ENCODE measurements at regions not wholly inside any gene's neighbourhood (a gene's known extent, or its start where the extent isn't known, plus 50 kb on each side); places are given as distances from the start of the nearest gene placed in this dataset.
"Not testable (repeated sequence)": the region's sequence is repeated elsewhere in the genome, so short reads cannot be mapped to it uniquely, and the experiment has no call there.

GRCh38 chr7:81333004-81333403, 414.2 kb upstream of the SEMA3C start:
- peak; percentile 67 for DNase-seq

DNA sequence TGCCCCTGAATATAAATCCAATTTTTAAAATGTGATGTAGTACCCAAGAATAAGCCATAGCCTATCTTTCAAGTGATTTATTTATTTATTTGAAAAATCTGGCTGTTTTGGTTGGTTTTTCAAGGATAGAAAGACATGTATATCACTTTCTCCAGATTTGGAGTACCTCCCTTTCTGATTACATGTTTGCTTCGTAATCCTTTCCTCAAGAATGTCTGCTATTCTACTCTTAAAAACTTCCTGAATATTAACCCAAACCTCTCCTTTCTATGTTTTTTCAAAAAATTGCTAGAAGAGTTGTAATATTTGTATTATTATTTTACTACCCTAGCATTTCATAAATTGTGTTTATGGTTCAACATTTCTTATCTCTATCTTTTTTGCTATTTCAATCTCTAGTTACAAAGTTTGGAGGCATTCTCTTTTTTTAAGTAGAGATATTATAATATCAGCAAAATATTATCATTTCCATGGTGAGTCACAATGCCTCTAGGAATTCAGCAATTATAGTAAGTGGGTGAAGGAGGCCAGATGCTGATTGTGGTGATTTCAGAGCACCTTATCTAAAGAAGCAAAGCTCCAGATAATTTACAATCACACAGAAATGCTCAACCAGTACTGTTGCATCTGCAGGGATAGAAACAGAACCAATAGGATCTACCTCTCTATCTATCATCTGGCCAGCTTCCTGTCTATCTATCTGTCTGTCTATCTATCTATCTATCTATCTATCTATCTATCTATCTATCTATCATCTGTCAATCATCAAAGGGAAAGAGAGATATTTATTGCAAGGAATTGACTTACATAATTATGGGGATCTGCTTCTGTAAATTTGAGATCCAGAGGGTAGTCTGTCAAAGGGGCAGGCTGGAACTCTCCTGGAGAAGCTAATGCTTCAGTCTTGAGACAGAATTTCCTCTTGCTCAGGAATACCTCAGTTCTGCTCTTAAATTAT, 412.5 kb upstream of the SEMA3C start:
- DNase-seq = peak; percentile 47

- DNase-seq = no peak
Measured at GRCh38 chr7:81330108-81330507, 411.3 kb upstream of the SEMA3C start.

DNA sequence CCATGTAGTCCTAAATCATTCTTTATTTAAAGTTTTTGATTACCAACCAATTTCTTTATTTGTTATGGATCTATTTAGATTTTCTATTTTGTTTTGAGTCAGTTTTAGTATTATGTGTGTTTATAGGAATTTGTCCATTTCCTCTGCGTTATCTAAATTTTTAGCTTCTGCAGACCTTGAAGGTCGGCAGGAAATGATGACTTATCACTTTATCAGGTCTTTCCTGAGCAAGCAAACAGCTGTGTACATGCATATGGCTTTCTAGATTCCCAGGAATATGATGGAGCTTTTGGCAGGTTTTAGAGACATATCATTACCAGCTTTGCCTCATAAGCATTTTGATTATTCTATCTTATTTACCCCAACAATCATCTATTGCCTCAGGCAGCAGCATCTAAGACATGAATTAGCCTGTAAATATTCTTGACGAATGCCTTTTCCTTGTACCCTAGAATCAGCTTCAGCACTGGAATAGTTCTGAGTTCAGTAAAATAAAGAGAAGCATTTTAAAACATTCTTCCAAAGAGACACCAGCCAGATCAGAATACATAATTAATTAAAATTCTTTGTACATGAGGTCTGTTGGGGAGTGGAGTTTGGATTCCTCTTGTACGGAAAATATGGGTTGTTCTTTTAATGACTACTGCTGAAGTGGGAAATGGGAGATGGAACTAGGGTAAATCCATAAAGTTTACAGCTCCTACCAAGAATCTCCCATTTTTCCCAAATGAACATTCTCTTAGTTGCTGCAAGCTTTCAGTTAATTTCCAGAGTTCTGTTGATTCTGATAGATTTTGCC, 408.8 kb upstream of the SEMA3C start:
- DNase-seq = peak; percentile 15

DNA sequence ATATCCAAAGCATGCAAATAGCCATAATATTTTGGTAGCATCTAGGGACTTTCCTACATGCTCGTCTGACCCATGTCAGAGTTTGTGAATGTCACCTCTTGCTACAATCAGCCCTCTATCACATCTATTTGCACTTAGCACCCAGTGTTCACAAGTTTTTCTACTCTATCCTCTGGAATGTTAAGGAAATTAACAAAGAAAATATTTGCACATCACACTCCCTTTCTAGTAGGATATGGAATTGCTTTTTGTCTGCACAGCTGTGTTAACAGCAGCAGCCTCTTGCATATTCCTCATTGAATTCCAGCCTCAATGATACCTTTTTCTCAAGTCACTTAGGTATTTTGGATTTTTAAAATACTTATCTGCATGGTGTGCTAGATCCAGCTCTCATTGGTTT, 403.1 kb upstream of the SEMA3C start:
- no peak for DNase-seq

GRCh38 chr7:81317741-81318140, 398.9 kb upstream of the SEMA3C start:
- no peak for DNase-seq

GRCh38 chr7:81308643-81309322, 389.9 kb upstream of the SEMA3C start:
- DNase-seq = peak; percentile 8

GRCh38 chr7:81301815-81302214, 383.0 kb upstream of the SEMA3C start:
- no peak for DNase-seq

GRCh38 chr7:81300753-81301152, 381.9 kb upstream of the SEMA3C start:
- no peak for DNase-seq

- DNase-seq = no peak
Measured at GRCh38 chr7:81299711-81300110, 380.9 kb upstream of the SEMA3C start.

- DNase-seq = peak; percentile 96
Measured at GRCh38 chr7:81298951-81299666, 380.3 kb upstream of the SEMA3C start.

DNA sequence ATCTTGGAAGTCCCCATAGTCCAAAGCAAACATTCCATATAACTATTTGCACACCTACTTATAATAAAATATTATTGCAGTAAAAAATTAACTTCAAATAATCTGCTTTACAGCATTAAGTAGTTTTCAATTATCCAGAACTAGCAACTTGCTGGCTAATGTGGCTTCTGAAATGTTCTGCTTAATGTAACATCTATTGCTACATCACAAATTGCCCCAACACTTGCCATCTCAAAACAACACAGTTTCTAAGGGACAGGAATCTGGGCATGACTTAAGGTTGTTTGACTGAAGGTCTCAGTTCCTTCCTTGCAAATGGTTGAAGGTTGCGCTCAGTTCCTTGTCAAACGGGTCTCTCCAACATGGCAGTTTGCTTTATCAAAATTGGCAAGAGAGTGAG, 378.5 kb upstream of the SEMA3C start:
- DNase-seq = no peak

DNA sequence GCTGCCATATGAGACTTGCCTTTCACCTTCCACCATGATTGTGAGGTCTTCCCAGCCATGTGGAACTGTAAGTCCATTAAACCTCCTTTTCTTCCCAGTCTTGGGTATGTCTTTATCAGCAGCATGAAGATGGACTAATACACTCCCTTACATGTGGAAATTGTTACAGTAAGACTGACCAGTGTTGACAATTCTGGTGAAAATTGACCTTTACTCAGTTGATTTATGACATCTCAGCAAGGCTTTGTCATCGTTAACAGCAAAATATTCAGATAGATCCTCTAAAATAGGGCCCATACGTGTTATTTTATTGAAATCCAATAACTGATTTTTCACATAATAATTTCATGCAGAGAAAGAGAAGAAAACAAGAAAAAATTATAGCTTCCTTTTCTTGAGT, 377.9 kb upstream of the SEMA3C start:
- DNase-seq = no peak

DNA sequence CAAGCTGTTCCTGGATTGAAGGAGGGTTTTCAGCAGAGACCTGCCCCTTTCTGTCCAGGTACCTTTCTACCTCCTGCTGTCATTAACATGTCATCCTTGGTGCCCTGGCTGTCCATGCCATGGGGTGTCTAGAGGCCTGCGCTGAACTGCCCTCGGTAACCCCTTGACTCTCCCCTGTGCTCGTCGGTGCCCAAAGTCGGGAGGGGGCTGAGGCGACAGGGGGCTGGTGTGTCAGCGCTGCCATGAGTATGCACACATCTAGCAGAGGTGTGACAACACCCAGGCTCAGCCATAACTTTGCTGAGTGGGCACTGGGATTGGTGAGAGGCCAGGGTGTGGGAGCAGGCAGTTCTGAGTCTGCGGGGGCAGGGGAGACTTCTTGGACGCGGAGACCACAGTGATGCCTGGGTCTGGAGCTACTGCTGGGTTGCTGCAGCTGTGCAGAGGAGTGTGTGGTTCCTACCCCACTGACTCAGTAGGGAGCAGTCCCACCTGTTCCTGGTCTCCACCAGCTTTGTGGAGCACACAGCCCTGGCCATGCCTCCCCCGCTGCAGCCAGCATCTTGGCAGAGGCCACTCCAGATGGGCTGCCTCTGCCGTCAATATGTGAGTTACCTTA, 376.2 kb upstream of the SEMA3C start:
- no peak for DNase-seq

DNA sequence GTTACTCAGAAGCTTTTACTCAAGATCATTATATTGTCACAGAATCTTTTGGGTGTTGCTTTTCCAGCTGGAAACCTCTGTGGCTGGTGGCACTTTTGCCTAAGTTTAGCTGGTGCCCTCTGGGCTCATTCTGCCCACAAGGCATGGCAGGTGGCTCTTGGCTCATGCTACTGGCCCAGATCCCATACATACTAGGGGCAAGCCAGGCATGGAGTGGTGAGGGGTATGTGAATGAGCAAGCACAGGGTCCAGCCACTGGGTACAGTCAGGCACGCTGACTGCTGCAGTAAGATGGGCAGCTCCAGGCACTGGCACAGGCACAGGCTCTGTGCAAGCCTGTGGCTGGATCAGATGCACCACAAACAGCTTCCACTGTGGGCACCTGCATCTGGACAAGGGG, 375.0 kb upstream of the SEMA3C start:
- DNase-seq = no peak

- not testable (repeated sequence) for DNase-seq
Measured at GRCh38 chr7:81286754-81287153, 367.9 kb upstream of the SEMA3C start.

GRCh38 chr7:81285142-81285871, 366.5 kb upstream of the SEMA3C start:
- peak; percentile 88 for DNase-seq

GRCh38 chr7:81284576-81284975, 365.7 kb upstream of the SEMA3C start:
- peak; percentile 68 for DNase-seq

GRCh38 chr7:81280531-81280930, 361.7 kb upstream of the SEMA3C start:
- DNase-seq = no peak

DNA sequence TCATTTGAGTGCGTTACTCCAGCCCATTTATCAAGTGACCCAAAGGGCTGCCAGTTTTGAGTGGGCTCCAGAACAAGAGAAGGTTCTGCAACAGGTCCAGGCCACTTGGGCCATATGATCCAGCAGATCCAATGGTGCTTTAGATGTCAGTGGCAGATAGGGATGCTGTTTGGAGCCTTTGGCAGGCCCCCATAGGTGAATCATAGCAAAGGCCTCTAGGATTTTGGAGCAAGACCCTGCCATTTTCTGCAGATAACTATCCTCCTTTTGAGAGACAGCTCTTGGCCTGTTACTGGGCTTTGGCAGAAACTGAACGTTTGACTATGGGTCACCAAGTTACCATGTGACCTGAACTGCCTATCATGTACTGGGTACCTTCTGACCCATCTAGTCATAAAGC, 358.8 kb upstream of the SEMA3C start:
- DNase-seq = no peak

DNA sequence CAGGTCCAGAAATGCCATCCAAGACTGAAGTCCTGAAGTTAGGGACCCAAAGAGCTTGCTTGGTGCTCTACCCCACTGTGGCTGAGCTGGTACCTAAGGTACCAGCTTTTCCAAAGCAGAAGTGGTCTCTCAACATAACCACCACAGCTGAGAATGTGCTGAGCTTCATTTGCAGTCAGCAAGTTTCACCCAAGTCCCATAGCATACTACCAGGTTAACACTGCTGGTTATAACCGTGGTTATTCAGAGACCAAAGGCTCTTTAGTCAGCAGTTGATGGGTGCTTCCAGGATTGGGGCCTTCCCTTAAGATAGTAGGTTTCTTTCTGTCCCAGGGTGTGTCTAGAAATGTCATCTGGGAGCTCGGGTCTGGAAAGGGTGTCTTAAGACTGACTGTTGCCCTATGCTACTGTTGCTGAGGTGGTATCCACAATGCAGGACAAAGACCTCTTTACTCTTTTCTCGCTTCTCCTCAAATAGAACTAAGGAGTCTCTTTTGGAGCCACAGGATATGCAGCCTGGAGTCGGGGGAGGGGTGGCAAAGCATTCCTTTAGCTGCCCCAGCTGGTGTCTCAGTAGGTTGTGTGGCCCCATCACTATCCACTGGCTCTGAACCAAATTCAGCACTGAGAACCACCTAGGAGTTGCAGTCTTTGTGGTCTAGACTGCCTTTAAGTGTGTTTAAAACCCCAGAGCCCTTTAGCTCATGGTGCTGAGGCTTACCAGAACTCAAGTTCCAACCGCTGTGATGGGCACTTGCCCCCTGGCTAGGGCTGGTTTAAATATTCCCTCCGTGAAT, 354.9 kb upstream of the SEMA3C start:
- DNase-seq = no peak
